HepG2 (cell line): ENCODE measurements at regions not wholly inside any gene's neighbourhood (a gene's known extent, or its start where the extent isn't known, plus 50 kb on each side); places are given as distances from the start of the nearest gene placed in this dataset.

Source experiments
- ATAC-seq: fragments of 200-7000 bp; cut with Tn5 transposase; 3 replicates; pipeline ENCODE4 v1.9.1; 2020; ENCODE audit warnings: mild to moderate bottlenecking, moderate library complexity
- BruUV-seq: library from RNA; stranded (reverse); fragments of 400-500 nt; replicated peaks from 2 replicates; lab custom pipeline; 2021; lab: Mats Ljungman, UMichigan
- CTCF ChIA-PET: fragments of 300-600 bp; formaldehyde crosslinking; extraction: SDS; loops from one replicate; lab custom pipeline; 2021; ENCODE audit warnings: low total read pairs, inconsistent platforms, low intra/inter-chr PET ratio; lab: Yijun Ruan, JAX
- POLR2A ChIA-PET: fragments of 350-600 bp; sonication (Branson Sonifier 250); formaldehyde crosslinking; loops from one replicate; lab custom pipeline; 2020; ENCODE audit warnings: antibody characterized with exemption, inconsistent platforms; lab: Yijun Ruan, JAX
- DNase-seq: peaks from one replicate; pipeline ENCODE4 v3.0.0-alpha.2; 2015; ENCODE audit warnings: low spot score
- FAIRE-seq: peaks from 3 replicates; lab custom pipeline; 2011; peaks lifted over from hg19 to GRCh38; lab: Jason Lieb, UNC
- H2AFZ ChIP-seq: one replicate; pipeline ENCODE4 v1.6.1; 2011; ENCODE audit warnings: low read length, inconsistent platforms
- H3K27ac ChIP-seq: fragments of 300-600 bp; 3 replicates; pipeline ENCODE4 v1.8.0; 2011; ENCODE audit warnings: mixed run types, mild to moderate bottlenecking, mixed read lengths, low read length, inconsistent platforms; ENCODE audit not compliant: insufficient read depth; ENCODE audit errors: extremely low read length
- H3K27me3 ChIP-seq, 2 experiments: fragments of 200-600 bp in 1 of 2; 2 replicates in 1 of 2; 3 replicates in 1 of 2; pipeline versions ENCODE4 v1.6.0 to v1.8.0; 2011; ENCODE audit warnings: low read length in 2 of 2, mild to moderate bottlenecking in 2 of 2, moderate library complexity in 2 of 2, inconsistent platforms in 1 of 2; ENCODE audit not compliant: insufficient read depth in 2 of 2, control insufficient read depth in 1 of 2
- H3K36me3 ChIP-seq, 2 experiments: fragments of 200-600 bp in 1 of 2; replicated peaks in 1 of 2; 2 replicates in 1 of 2; 3 replicates in 1 of 2; pipeline versions ENCODE4 v1.5.1 to v1.8.0; 2011; ENCODE audit warnings: low read length in 2 of 2, inconsistent platforms in 1 of 2; ENCODE audit not compliant: insufficient read depth in 2 of 2, control insufficient read depth in 1 of 2
- H3K4me1 ChIP-seq: 2 replicates; pipeline ENCODE4 v1.5.1; 2012; ENCODE audit warnings: low read length, inconsistent platforms; ENCODE audit not compliant: insufficient read depth
- H3K4me2 ChIP-seq: 2 replicates; pipeline ENCODE4 v1.6.0; 2011; ENCODE audit warnings: low read depth, low read length, inconsistent platforms
- H3K4me3 ChIP-seq, 3 experiments: fragments of 200-600 bp in 1 of 3; sonication (generic), shearing (Covaris generic) in 1 of 3; replicated peaks in 1 of 3; 2 replicates each; pipeline ENCODE4 v1.5.1; 2011 to 2016; ENCODE audit warnings: low read length in 3 of 3, inconsistent platforms in 2 of 3, low read depth in 2 of 3, mild to moderate bottlenecking in 2 of 3, control low read depth in 1 of 3, mixed read lengths in 1 of 3; ENCODE audit not compliant: insufficient read depth in 1 of 3
- H3K79me2 ChIP-seq: one replicate; pipeline ENCODE4 v1.6.1; 2011; ENCODE audit warnings: low read length, inconsistent platforms; ENCODE audit not compliant: insufficient read depth
- H3K9ac ChIP-seq: 2 replicates; pipeline ENCODE4 v1.6.0; 2011; ENCODE audit warnings: mild to moderate bottlenecking, low read depth, low read length, inconsistent platforms; ENCODE audit not compliant: insufficient read depth
- H3K9me3 ChIP-seq: 2 replicates; pipeline ENCODE4 v1.5.1; 2012; ENCODE audit warnings: mild to moderate bottlenecking, low read length
- H4K20me1 ChIP-seq: 2 replicates; pipeline ENCODE4 v1.6.0; 2011; ENCODE audit warnings: inconsistent platforms, mild to moderate bottlenecking, low read length, moderate library complexity; ENCODE audit not compliant: insufficient read depth
- BRCA1 ChIP-seq: sonication (generic); formaldehyde crosslinking; IDR thresholded peaks from 2 replicates; pipeline ENCODE4 v1.4.0; 2020; ENCODE audit warnings: missing genetic modification reagents
- CREB3 ChIP-seq: sonication (generic); formaldehyde crosslinking; IDR thresholded peaks from 2 replicates; pipeline ENCODE4 v1.5.0; 2020; ENCODE audit warnings: missing genetic modification reagents
- CTCF ChIP-seq: sonication (generic); formaldehyde crosslinking; IDR thresholded peaks from 2 replicates; pipeline ENCODE4 v1.5.0; 2020; ENCODE audit warnings: mild to moderate bottlenecking, missing genetic modification reagents, moderate library complexity
- FOXA1 ChIP-seq, 2 experiments: fragments of 450-650 bp in 1 of 2; sonication (generic) in 1 of 2; formaldehyde crosslinking in 1 of 2; IDR thresholded peaks; 2 replicates each; pipeline versions ENCODE4 v1.4.0 to v1.6.1; 2016 to 2020; ENCODE audit warnings: missing genetic modification reagents in 1 of 2
- HNRNPL ChIP-seq: fragments of 200-400 bp; formaldehyde crosslinking; IDR thresholded peaks from 2 replicates; pipeline ENCODE4 v1.6.1; 2017; ENCODE audit warnings: mild to moderate bottlenecking, low read depth, low read length
- KLF15 ChIP-seq: sonication (generic); formaldehyde crosslinking; IDR thresholded peaks from 2 replicates; pipeline ENCODE4 v1.8.1; 2023; ENCODE audit warnings: borderline replicate concordance, mild to moderate bottlenecking, inconsistent platforms, missing genetic modification reagents, mixed read lengths
- SP5 ChIP-seq: IDR thresholded peaks from 2 replicates; pipeline ENCODE4 v1.6.1; 2016; ENCODE audit warnings: low read depth, borderline replicate concordance
- SRSF9 ChIP-seq: fragments of 200-400 bp; formaldehyde crosslinking; IDR thresholded peaks from 2 replicates; pipeline ENCODE4 v1.6.1; 2018; ENCODE audit warnings: borderline replicate concordance, mild to moderate bottlenecking, low read depth, low read length; ENCODE audit not compliant: insufficient read depth, poor library complexity, severe bottlenecking
- ZNF3 ChIP-seq: IDR thresholded peaks from 2 replicates; pipeline ENCODE4 v1.7.0; 2017; ENCODE audit warnings: inconsistent platforms
- ZNF33B ChIP-seq: sonication (generic); formaldehyde crosslinking; IDR thresholded peaks from 2 replicates; pipeline ENCODE4 v1.5.1; 2020; ENCODE audit warnings: mild to moderate bottlenecking, missing genetic modification reagents
- ZNF790 ChIP-seq: sonication (generic); formaldehyde crosslinking; IDR thresholded peaks from 2 replicates; pipeline ENCODE4 v1.8.0; 2022; ENCODE audit warnings: missing genetic modification reagents, mild to moderate bottlenecking, borderline replicate concordance
- WGBS: methylation state at CpG from one replicate; pipeline ENCODE4 v1.1.6; 2017; ENCODE audit warnings: low lambda C conversion rate; 5-methylcytosine and 5-hydroxymethylcytosine counted together
- in situ Hi-C: cut with HindIII; loops from 2 replicates; pipeline ENCODE4 v1.10.0; 2017; ENCODE audit warnings: low pct_unique_long_range_greater_than_20kb; ENCODE audit not compliant: extremely low pct_ligation_motif_present
- intact Hi-C: fragments of 100-400 bp; cut with micrococcal nuclease; formaldehyde crosslinking; loops from one replicate; pipeline ENCODE4 v1.10.0; 2022; ENCODE audit not compliant: unreplicated experiment

- TF ChIP-seq SRSF9, result no peak
- TF ChIP-seq ZNF33B (CRISPR knock-in tag), result no peak
- TF ChIP-seq CTCF, result no peak
- TF ChIP-seq ZNF790 (CRISPR knock-in tag), result no peak
- no peak for TF ChIP-seq KLF15 (CRISPR knock-in tag)
- no peak for TF ChIP-seq BRCA1 (CRISPR knock-in tag)
- TF ChIP-seq HNRNPL, result no peak
- no peak for TF ChIP-seq SP5
Observed at GRCh38 chr21:28822123-28822399, 170.6 kb downstream of the LTN1 start (continued).

- DNase-seq (no peak), FAIRE-seq (no peak)
- POLR2A ChIA-PET, result no interaction called here
- intact Hi-C loops, result no loop called here
- Histone ChIP-seq H3K36me3 (no peaks in the 10 kb centered on the region), H2AFZ (no peak overlapping the region), H3K4me1 (no peaks in the 10 kb centered on the region), H3K9ac (no peak overlapping the region), H3K27me3 (no peaks in the 10 kb centered on the region), H3K79me2 (no peaks in the 10 kb centered on the region)
- no TSS peak for BruUV-seq
- TF ChIP-seq ZNF3 (CRISPR knock-in tag) (no peak), CREB3 (CRISPR knock-in tag) (no peak), FOXA1 (IDR thresholded peaks at IDR 0.05) (no peak), FOXA1 (CRISPR knock-in tag; IDR thresholded peaks at IDR 0.05) (no peak)
- TF ChIP-seq, all 625 proteins: peak for 0
- no peaks in the 10 kb centered on the region for H4K20me1 ChIP-seq
- CTCF ChIA-PET, result no interaction called here
- in situ Hi-C loops, result no loop called here
- H3K4me3 ChIP-seq, result no peak overlapping the region
- 97% methylated on average over 6 of the region's 6 CpGs for WGBS
- H3K27ac ChIP-seq, result no peak overlapping the region
- no peak overlapping the region for H3K4me2 ChIP-seq
- H3K9me3 ChIP-seq, result no peaks in the 10 kb centered on the region
- ATAC-seq, result no peak
Observed at GRCh38 chr21:28821276-28822122, 171.2 kb downstream of the LTN1 start.
